Upper lobe of left lung (tissue), 6 donors: ENCODE measurements at regions not wholly inside any gene's neighbourhood (a gene's known extent, or its start where the extent isn't known, plus 50 kb on each side); places are given as distances from the start of the nearest gene placed in this dataset.

Experiments
- ATAC-seq, 2 donors: fragments of 200-7000 bp; cut with Tn5 transposase; one replicate each; pipeline ENCODE4 v1.9.1; 2022; ENCODE audit warnings: mild to moderate bottlenecking in 2 of 2, moderate library complexity in 2 of 2; ENCODE audit not compliant: low FRiP score in 2 of 2
- DNase-seq, 2 donors: peaks; one replicate each; pipeline ENCODE4 v3.0.0-alpha.2; 2019 to 2020
- H3K27ac ChIP-seq, 4 donors: fragments of 200-600 bp; sonication (generic); one replicate each; pipeline ENCODE4 v1.5.1; 2016 to 2019
- H3K27me3 ChIP-seq, 4 donors: fragments of 200-600 bp; sonication (generic); one replicate each; pipeline ENCODE4 v1.5.1; 2017 to 2019
- H3K36me3 ChIP-seq, 4 donors: fragments of 200-600 bp; sonication (generic); one replicate each; pipeline ENCODE4 v1.5.1; 2016 to 2019
- H3K4me1 ChIP-seq, 4 donors: fragments of 200-600 bp; sonication (generic); one replicate each; pipeline ENCODE4 v1.5.1; 2018 to 2019
- H3K4me3 ChIP-seq, 4 donors: fragments of 200-600 bp; sonication (generic); one replicate each; pipeline ENCODE4 v1.5.1; 2017 to 2019; ENCODE audit warnings: mild to moderate bottlenecking in 2 of 4, moderate library complexity in 1 of 4
- H3K9me3 ChIP-seq, 4 donors: fragments of 200-600 bp; sonication (generic); one replicate each; pipeline ENCODE4 v1.5.1; 2018 to 2019
- EP300 ChIP-seq, 4 donors: sonication (generic); formaldehyde crosslinking; IDR thresholded peaks; one replicate each; pipeline ENCODE4 v1.5.1; 2017; ENCODE audit warnings: antibody characterized with exemption in 4 of 4, control low read depth in 2 of 4
- POLR2A ChIP-seq, 4 donors: fragments of 450-650 bp; IDR thresholded peaks; one replicate each; pipeline ENCODE4 v1.5.1; 2016 to 2017; ENCODE audit warnings: antibody characterized with exemption in 4 of 4, mild to moderate bottlenecking in 2 of 4
- POLR2AphosphoS5 ChIP-seq, 2 donors: sonication (generic); formaldehyde crosslinking; IDR thresholded peaks; one replicate each; pipeline ENCODE4 v1.5.1; 2017; ENCODE audit warnings: antibody characterized with exemption in 2 of 2
- WGBS, 2 donors: methylation state at CpG; one replicate each; pipeline ENCODE4 v1.1.5; 2017 to 2018; 5-methylcytosine and 5-hydroxymethylcytosine counted together
- TF ChIP-seq, protein P1 (sequence below), 6 experiments: fragments of 450-650 bp in 4 of 6; fragments of 200-600 bp in 2 of 6; sonication (generic) in 2 of 6; IDR thresholded peaks; one replicate each; pipeline ENCODE4 v1.5.1; 2016 to 2019; ENCODE audit warnings: antibody characterized with exemption in 6 of 6
- donor health status: DM: no; HTN: no; CAD: no; lungs with moderate emphysema.
- donor health status: DM: no; HTN: yes; CAD: no; lungs with severe emphysema.

GRCh38 chr18:78447211-78447610, 532.4 kb upstream of the SALL3 start:
- ATAC-seq = no peak
- no peak overlapping the region for H3K4me3 ChIP-seq
- H3K27ac ChIP-seq = no peak overlapping the region
- no peaks in the 10 kb centered on the region for H3K36me3 ChIP-seq
- no peaks in the 10 kb centered on the region for H3K27me3 ChIP-seq
- no peaks in the 10 kb centered on the region for H3K9me3 ChIP-seq
- TF ChIP-seq, protein P1, sequence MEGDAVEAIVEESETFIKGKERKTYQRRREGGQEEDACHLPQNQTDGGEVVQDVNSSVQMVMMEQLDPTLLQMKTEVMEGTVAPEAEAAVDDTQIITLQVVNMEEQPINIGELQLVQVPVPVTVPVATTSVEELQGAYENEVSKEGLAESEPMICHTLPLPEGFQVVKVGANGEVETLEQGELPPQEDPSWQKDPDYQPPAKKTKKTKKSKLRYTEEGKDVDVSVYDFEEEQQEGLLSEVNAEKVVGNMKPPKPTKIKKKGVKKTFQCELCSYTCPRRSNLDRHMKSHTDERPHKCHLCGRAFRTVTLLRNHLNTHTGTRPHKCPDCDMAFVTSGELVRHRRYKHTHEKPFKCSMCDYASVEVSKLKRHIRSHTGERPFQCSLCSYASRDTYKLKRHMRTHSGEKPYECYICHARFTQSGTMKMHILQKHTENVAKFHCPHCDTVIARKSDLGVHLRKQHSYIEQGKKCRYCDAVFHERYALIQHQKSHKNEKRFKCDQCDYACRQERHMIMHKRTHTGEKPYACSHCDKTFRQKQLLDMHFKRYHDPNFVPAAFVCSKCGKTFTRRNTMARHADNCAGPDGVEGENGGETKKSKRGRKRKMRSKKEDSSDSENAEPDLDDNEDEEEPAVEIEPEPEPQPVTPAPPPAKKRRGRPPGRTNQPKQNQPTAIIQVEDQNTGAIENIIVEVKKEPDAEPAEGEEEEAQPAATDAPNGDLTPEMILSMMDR (IDR thresholded peaks at IDR 0.05) = no peak
- TF ChIP-seq POLR2AphosphoS5 (IDR thresholded peaks at IDR 0.05) = no peak
- no peak for TF ChIP-seq POLR2A (IDR thresholded peaks at IDR 0.05)
- WGBS, 2 donors = 58 to 64% methylated on average over 4 of the region's 4 CpGs
- no peaks in the 10 kb centered on the region for H3K4me1 ChIP-seq
- no peak for DNase-seq

GRCh38 chr18:78448106-78448505, 531.5 kb upstream of the SALL3 start:
- Histone ChIP-seq H3K4me1 (no peaks in the 10 kb centered on the region), H3K27me3 (no peaks in the 10 kb centered on the region), H3K36me3 (no peaks in the 10 kb centered on the region), H3K27ac (no peak overlapping the region), H3K4me3 (no peak overlapping the region), H3K9me3 (no peaks in the 10 kb centered on the region)
- no peak for TF ChIP-seq POLR2AphosphoS5 (IDR thresholded peaks at IDR 0.05)
- no peak for TF ChIP-seq POLR2A (IDR thresholded peaks at IDR 0.05)
- TF ChIP-seq, protein P1 (IDR thresholded peaks at IDR 0.05) = no peak
- no peak for TF ChIP-seq EP300 (IDR thresholded peaks at IDR 0.05)
- 62 to 70% methylated on average over 4 to 5 of the region's 5 CpGs for WGBS, 2 donors
- DNase-seq (no peak), ATAC-seq (no peak)

DNA sequence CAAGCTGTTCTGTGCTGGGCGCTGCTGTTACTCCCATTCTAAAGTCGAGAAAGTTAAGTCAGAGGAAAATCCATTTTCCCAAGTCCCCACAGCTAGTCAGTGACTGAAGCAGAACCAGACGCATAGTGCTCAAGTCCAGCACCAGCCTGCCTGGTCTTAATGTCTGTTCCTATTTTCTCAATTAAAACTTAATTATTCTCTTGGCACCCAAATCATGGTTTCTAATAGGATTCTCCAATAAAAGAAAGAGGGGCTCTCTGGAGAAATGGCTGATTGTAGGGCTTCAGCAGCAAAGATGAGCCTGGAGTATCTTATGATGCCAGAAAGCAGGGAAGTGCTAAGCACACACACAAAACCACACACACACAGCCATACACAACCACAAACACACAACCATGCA, 531.0 kb upstream of the SALL3 start:
- no peaks in the 10 kb centered on the region for H3K9me3 ChIP-seq
- no peaks in the 10 kb centered on the region for H3K36me3 ChIP-seq
- TF ChIP-seq POLR2A (IDR thresholded peaks at IDR 0.05) (no peak), EP300 (IDR thresholded peaks at IDR 0.05) (no peak), POLR2AphosphoS5 (IDR thresholded peaks at IDR 0.05) (no peak)
- TF ChIP-seq, protein P1 (IDR thresholded peaks at IDR 0.05) = no peak
- H3K4me3 ChIP-seq = no peak overlapping the region
- DNase-seq (no peak), ATAC-seq (no peak)
- 79 to 88% methylated on average over 3 of the region's 3 CpGs for WGBS, 2 donors
- no peaks in the 10 kb centered on the region for H3K27me3 ChIP-seq
- H3K4me1 ChIP-seq = no peaks in the 10 kb centered on the region
- no peak overlapping the region for H3K27ac ChIP-seq

DNA sequence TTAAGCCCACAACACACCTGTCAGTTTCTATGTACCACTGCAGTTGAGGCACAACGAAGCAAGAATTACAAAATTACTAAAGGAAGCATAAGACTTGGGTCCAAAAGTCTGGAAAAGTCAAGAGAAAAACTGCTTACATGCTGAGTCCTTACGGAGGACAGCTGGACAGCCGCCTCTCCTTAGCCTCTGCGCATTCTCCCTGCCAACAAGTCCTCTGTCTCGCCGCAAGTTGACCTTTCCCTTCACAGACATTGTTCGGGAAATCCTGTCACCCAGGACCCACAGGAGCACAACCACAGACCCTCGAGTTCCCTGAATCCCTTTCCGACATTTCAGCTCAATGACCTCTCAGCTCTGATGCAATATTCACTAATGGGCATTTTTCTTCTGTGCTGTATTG, 525.4 kb upstream of the SALL3 start:
- DNase-seq = no peak
- no peaks in the 10 kb centered on the region for H3K36me3 ChIP-seq
- no peaks in the 10 kb centered on the region for H3K4me1 ChIP-seq
- ATAC-seq = no peak
- H3K4me3 ChIP-seq = no peak overlapping the region
- 42 to 55% methylated on average over 9 of the region's 9 CpGs for WGBS, 2 donors
- TF ChIP-seq POLR2AphosphoS5 (IDR thresholded peaks at IDR 0.05) (no peak), POLR2A (IDR thresholded peaks at IDR 0.05) (no peak), EP300 (IDR thresholded peaks at IDR 0.05) (no peak)
- TF ChIP-seq, protein P1 (IDR thresholded peaks at IDR 0.05) = no peak
- no peaks in the 10 kb centered on the region for H3K27me3 ChIP-seq
- no peaks in the 10 kb centered on the region for H3K9me3 ChIP-seq
- no peak overlapping the region for H3K27ac ChIP-seq

DNA sequence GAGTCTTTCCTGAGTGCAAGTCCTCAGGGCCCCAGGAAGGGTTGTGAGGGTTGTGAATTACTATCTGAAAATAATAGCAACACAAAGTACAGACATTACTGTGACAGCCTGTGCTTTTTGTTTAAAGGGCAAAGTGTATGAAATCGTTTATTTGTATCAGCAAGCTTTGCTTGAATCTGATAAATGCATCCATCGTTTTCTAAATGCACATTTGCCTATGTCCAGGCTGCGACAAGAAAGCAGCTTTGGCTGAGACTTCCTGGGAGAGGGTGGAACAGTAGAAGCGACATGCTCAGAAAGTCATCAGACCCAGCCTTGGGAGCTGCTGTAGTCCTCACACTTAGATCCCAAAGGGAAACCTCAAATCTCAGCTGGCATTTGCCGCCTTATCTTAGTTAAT, 524.2 kb upstream of the SALL3 start:
- no peaks in the 10 kb centered on the region for H3K36me3 ChIP-seq
- WGBS, 2 donors = 89% methylated on average over 5 of the region's 5 CpGs
- ATAC-seq = no peak
- no peak for TF ChIP-seq POLR2AphosphoS5 (IDR thresholded peaks at IDR 0.05)
- TF ChIP-seq, protein P1 (IDR thresholded peaks at IDR 0.05) = no peak
- no peak for TF ChIP-seq POLR2A (IDR thresholded peaks at IDR 0.05)
- TF ChIP-seq EP300 (IDR thresholded peaks at IDR 0.05) = no peak
- H3K27me3 ChIP-seq = no peaks in the 10 kb centered on the region
- H3K4me1 ChIP-seq = no peaks in the 10 kb centered on the region
- no peak overlapping the region for H3K27ac ChIP-seq
- no peak for DNase-seq
- H3K9me3 ChIP-seq = no peaks in the 10 kb centered on the region
- no peak overlapping the region for H3K4me3 ChIP-seq
